H1 (cell line): ENCODE measurements at regions not wholly inside any gene's neighbourhood (a gene's known extent, or its start where the extent isn't known, plus 50 kb on each side); places are given as distances from the start of the nearest gene placed in this dataset.

ENCODE experiments used
- CTCF ChIA-PET: fragments of 300-600 bp; sonication (Branson Sonifier 250); formaldehyde crosslinking; loops from one replicate; lab custom pipeline; 2021; ENCODE audit not compliant: partially characterized antibody; lab: Charles Lee
- POLR2A ChIA-PET: fragments of 300-600 bp; sonication (Branson Sonifier 250); formaldehyde crosslinking; loops from one replicate; lab custom pipeline; 2021; ENCODE audit warnings: inconsistent platforms; ENCODE audit not compliant: partially characterized antibody; lab: Charles Lee
- DNase-seq, 2 experiments: peaks; one replicate each; pipeline versions ENCODE4 v3.0.0 to v3.0.0-alpha.2; 2010 to 2022; ENCODE audit warnings: low spot score in 2 of 2, low read depth in 1 of 2, mixed read lengths in 1 of 2
- FAIRE-seq: peaks from 2 replicates; lab custom pipeline; 2011; peaks lifted over from hg19 to GRCh38; lab: Jason Lieb, UNC
- H2AFZ ChIP-seq: 2 replicates; pipeline ENCODE4 v1.8.1; 2012; ENCODE audit warnings: low read length, inconsistent platforms
- H2AK5ac ChIP-seq: 2 replicates; pipeline ENCODE4 v1.6.1; 2013; ENCODE audit warnings: low read depth, low read length
- H2BK120ac ChIP-seq: replicated peaks from 2 replicates; pipeline ENCODE3; 2013; ENCODE audit warnings: low read depth, low read length, inconsistent platforms
- H2BK12ac ChIP-seq: 2 replicates; pipeline ENCODE4 v1.6.1; 2013; ENCODE audit warnings: low read depth, low read length
- H2BK15ac ChIP-seq: 2 replicates; pipeline ENCODE4 v1.6.1; 2013; ENCODE audit warnings: low read length
- H2BK20ac ChIP-seq: 2 replicates; pipeline ENCODE4 v1.6.1; 2013; ENCODE audit warnings: low read length
- H2BK5ac ChIP-seq: 2 replicates; pipeline ENCODE4 v1.6.1; 2013; ENCODE audit warnings: low read depth, low read length
- H3K14ac ChIP-seq: 2 replicates; pipeline ENCODE4 v1.6.1; 2013; ENCODE audit warnings: inconsistent platforms; ENCODE audit not compliant: insufficient read length
- H3K18ac ChIP-seq: 2 replicates; pipeline ENCODE4 v1.6.1; 2013; ENCODE audit warnings: low read length; ENCODE audit errors: extremely low read depth
- H3K23ac ChIP-seq: 2 replicates; pipeline ENCODE4 v1.6.1; 2013; ENCODE audit warnings: inconsistent platforms; ENCODE audit not compliant: insufficient read length
- H3K23me2 ChIP-seq: 2 replicates; pipeline ENCODE4 v1.6.1; 2013; ENCODE audit warnings: low read depth, low read length
- H3K27ac ChIP-seq: 2 replicates; pipeline ENCODE4 v1.6.1; 2011; ENCODE audit warnings: low read depth, low read length, inconsistent platforms
- H3K27me3 ChIP-seq, 4 experiments: replicated peaks in 1 of 4; 1 replicate in 1 of 4; 2 replicates in 3 of 4; pipeline versions ENCODE4 v1.6.1 to v1.8.1; 2011 to 2013; ENCODE audit warnings: low read length in 3 of 4, mild to moderate bottlenecking in 3 of 4, inconsistent platforms in 2 of 4, mixed read lengths in 2 of 4, moderate library complexity in 1 of 4; ENCODE audit not compliant: control insufficient read depth in 3 of 4, insufficient read depth in 3 of 4; ENCODE audit errors: extremely low read depth in 1 of 4
- H3K36me3 ChIP-seq, 4 experiments: 2 replicates each; pipeline versions ENCODE4 v1.6.1 to v1.8.1; 2011 to 2013; ENCODE audit warnings: mild to moderate bottlenecking in 4 of 4, low read length in 3 of 4, moderate library complexity in 2 of 4, control low read depth in 1 of 4, inconsistent platforms in 1 of 4; ENCODE audit not compliant: insufficient read depth in 4 of 4, control insufficient read depth in 2 of 4
- H3K4ac ChIP-seq: replicated peaks from 2 replicates; pipeline ENCODE3; 2013; ENCODE audit warnings: low read length, low read depth, mixed read lengths, inconsistent platforms; ENCODE audit not compliant: insufficient read length
- H3K4me1 ChIP-seq, 4 experiments: replicated peaks in 1 of 4; 1 replicate in 1 of 4; 2 replicates in 3 of 4; pipeline versions ENCODE4 v1.6.1 to v1.8.1; 2011 to 2013; ENCODE audit warnings: low read length in 3 of 4, inconsistent platforms in 2 of 4, mixed read lengths in 1 of 4; ENCODE audit not compliant: insufficient read depth in 4 of 4, control insufficient read depth in 3 of 4
- H3K4me2 ChIP-seq, 2 experiments: 2 replicates each; pipeline versions ENCODE4 v1.6.1 to v1.8.1; 2011 to 2013; ENCODE audit warnings: low read depth in 2 of 2, low read length in 2 of 2, control low read depth in 1 of 2, inconsistent platforms in 1 of 2, mild to moderate bottlenecking in 1 of 2; ENCODE audit not compliant: insufficient read depth in 1 of 2
- H3K4me3 ChIP-seq, 4 experiments: fragments of 200-600, 300-600 bp in 1 of 4; sonication (generic), shearing (Covaris generic), sonication (Bioruptor Twin) in 1 of 4; 2 replicates each; pipeline versions ENCODE4 v1.5.1 to v1.8.1; 2011 to 2016; ENCODE audit warnings: low read length in 4 of 4, low read depth in 3 of 4, control low read depth in 2 of 4, inconsistent platforms in 2 of 4, mild to moderate bottlenecking in 2 of 4, mixed read lengths in 1 of 4, moderate library complexity in 1 of 4; ENCODE audit not compliant: insufficient read depth in 2 of 4; ENCODE audit errors: extremely low read depth in 1 of 4
- H3K56ac ChIP-seq: replicated peaks from 2 replicates; pipeline ENCODE3; 2013; ENCODE audit warnings: low read depth, mild to moderate bottlenecking, mixed read lengths, low read length, inconsistent platforms; ENCODE audit not compliant: insufficient read length
- H3K79me1 ChIP-seq: 2 replicates; pipeline ENCODE4 v1.6.1; 2013; ENCODE audit warnings: low read depth, low read length, control low read depth
- H3K79me2 ChIP-seq, 2 experiments: 2 replicates each; pipeline versions ENCODE4 v1.6.1 to v1.8.1; 2012 to 2013; ENCODE audit warnings: low read length in 2 of 2, mild to moderate bottlenecking in 2 of 2, inconsistent platforms in 1 of 2; ENCODE audit not compliant: insufficient read depth in 2 of 2, control insufficient read depth in 1 of 2
- H3K9ac ChIP-seq, 4 experiments: replicated peaks in 1 of 4; 1 replicate in 1 of 4; 2 replicates in 3 of 4; pipeline versions ENCODE4 v1.6.1 to v1.8.1; 2011 to 2013; ENCODE audit warnings: low read depth in 3 of 4, low read length in 3 of 4, control low read depth in 2 of 4, mild to moderate bottlenecking in 2 of 4, moderate library complexity in 2 of 4, inconsistent platforms in 1 of 4; ENCODE audit errors: extremely low read depth in 1 of 4
- H3K9me3 ChIP-seq, 2 experiments: 2 replicates each; pipeline versions ENCODE4 v1.6.1 to v1.8.1; 2012 to 2013; ENCODE audit warnings: mild to moderate bottlenecking in 2 of 2, moderate library complexity in 2 of 2, control low read depth in 1 of 2, inconsistent platforms in 1 of 2, low read depth in 1 of 2, low read length in 1 of 2, mixed read lengths in 1 of 2; ENCODE audit not compliant: insufficient read depth in 2 of 2
- H4K20me1 ChIP-seq, 2 experiments: replicated peaks in 1 of 2; 2 replicates each; pipeline versions ENCODE3 to v1.8.1; 2011 to 2013; ENCODE audit warnings: inconsistent platforms in 2 of 2, low read length in 2 of 2, mild to moderate bottlenecking in 1 of 2; ENCODE audit not compliant: insufficient read depth in 2 of 2, control insufficient read depth in 1 of 2
- H4K5ac ChIP-seq: 2 replicates; pipeline ENCODE4 v1.6.1; 2013; ENCODE audit warnings: low read length, low read depth, mixed read lengths, inconsistent platforms; ENCODE audit not compliant: insufficient read length
- H4K8ac ChIP-seq: 2 replicates; pipeline ENCODE4 v1.8.0; 2013; ENCODE audit warnings: mild to moderate bottlenecking, moderate library complexity, low read length, inconsistent platforms; ENCODE audit not compliant: insufficient read depth; ENCODE audit errors: extremely low read depth
- H4K91ac ChIP-seq: replicated peaks from 2 replicates; pipeline ENCODE3; 2013; ENCODE audit warnings: low read length, mixed read lengths, inconsistent platforms; ENCODE audit not compliant: insufficient read length
- ASH2L ChIP-seq: fragments of 200-600, 300-600 bp; sonication (generic); IDR thresholded peaks from one replicate; pipeline ENCODE4 v1.7.1; 2017; ENCODE audit warnings: low read length
- BACH1 ChIP-seq: IDR thresholded peaks from 2 replicates; pipeline ENCODE4 v1.6.1; 2012; ENCODE audit warnings: low read length, improper control_type of control experiment
- JUND ChIP-seq: IDR thresholded peaks from 2 replicates; pipeline ENCODE4 v1.6.1; 2011; ENCODE audit warnings: mild to moderate bottlenecking, improper control_type of control experiment, low read length
- RNF2 ChIP-seq: fragments of 200-900, 300-1000 bp; sonication (generic); IDR thresholded peaks from 2 replicates; pipeline ENCODE4 v1.7.1; 2016; ENCODE audit warnings: borderline replicate concordance, low read depth, mild to moderate bottlenecking, antibody characterized with exemption, low read length; ENCODE audit not compliant: poor library complexity, severe bottlenecking; ENCODE audit errors: missing control alignments
- SIN3A ChIP-seq, 2 experiments: IDR thresholded peaks in 1 of 2; conservative IDR thresholded peaks in 1 of 2; 2 replicates each; pipeline ENCODE4 v1.6.1; 2011 to 2012; ENCODE audit warnings: low read length in 2 of 2, improper control_type of control experiment in 1 of 2, low read depth in 1 of 2, mild to moderate bottlenecking in 1 of 2
- SP2 ChIP-seq: IDR thresholded peaks from 2 replicates; pipeline ENCODE4 v1.6.1; 2012; ENCODE audit warnings: mild to moderate bottlenecking, low read length, inconsistent platforms
- TBP ChIP-seq: IDR thresholded peaks from 2 replicates; pipeline ENCODE4 v1.6.1; 2011; ENCODE audit warnings: low read depth, low read length, improper control_type of control experiment
- WGBS, 2 experiments: shearing (Covaris generic) in 1 of 2; methylation state at CpG; one replicate each; pipeline versions ENCODE4 v1.1.6 to v1.1.7; 2013 to 2015; ENCODE audit warnings: low lambda C conversion rate in 2 of 2, mixed read lengths in 2 of 2, inconsistent platforms in 1 of 2, low coverage in 1 of 2, missing lambda C conversion rate in 1 of 2; ENCODE audit not compliant: insufficient replicate concordance in 2 of 2, insufficient coverage in 1 of 2, insufficient read length in 1 of 2; ENCODE audit errors: extremely low coverage in 1 of 2, missing lambda C conversion rate in 1 of 2; 5-methylcytosine and 5-hydroxymethylcytosine counted together
- TF ChIP-seq, protein P1 (sequence below): IDR thresholded peaks from 2 replicates; pipeline ENCODE4 v1.6.1; 2012; ENCODE audit warnings: low read length, inconsistent platforms

DNA sequence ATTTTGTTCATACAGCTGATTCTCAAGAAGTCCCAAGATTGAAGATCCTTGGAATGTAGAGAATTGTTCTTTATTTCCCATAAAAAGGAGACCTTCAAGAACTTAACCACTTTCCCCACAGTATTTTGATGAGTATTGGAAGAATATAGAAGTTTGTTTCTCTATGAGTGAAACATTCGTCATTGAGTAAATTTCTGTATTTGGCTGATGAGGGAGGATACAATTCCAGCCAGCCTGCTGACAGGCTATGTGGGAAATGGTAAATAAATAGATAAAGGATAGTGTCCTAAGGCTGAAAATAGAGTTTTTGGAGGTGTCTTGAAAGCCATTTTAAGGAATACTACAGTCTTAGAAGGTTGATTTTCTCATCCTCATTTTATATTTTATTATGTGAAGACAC is 1076.1 kb downstream of the ROBO2 start:
- H3K4me2 ChIP-seq: no peak overlapping the region
- H3K9me3 ChIP-seq: no peaks in the 10 kb centered on the region
- H2AFZ ChIP-seq: no peak overlapping the region
- H3K36me3 ChIP-seq: no peaks in the 10 kb centered on the region
- no peak overlapping the region for H3K14ac ChIP-seq
- ChIA-PET CTCF (interaction anchor here (0.5 to 1.2 kb wide), 2 partner anchors 15 to 242 kb away, joined by 3 read pairs; no protein-coding TSS in a partner anchor), POLR2A (no interaction called here)
- H2BK15ac ChIP-seq: no peak overlapping the region
- no peak overlapping the region for H2BK20ac ChIP-seq
- H3K79me1 ChIP-seq: no peaks in the 10 kb centered on the region
- H3K27me3 ChIP-seq: no peaks in the 10 kb centered on the region
- H4K20me1 ChIP-seq: no peaks in the 10 kb centered on the region
- H2AK5ac ChIP-seq: no peak overlapping the region
- no peak overlapping the region for H3K23ac ChIP-seq
- H3K27ac ChIP-seq: no peak overlapping the region
- H3K4me3 ChIP-seq: no peak overlapping the region
- H3K4ac ChIP-seq: no peak overlapping the region
- no peak for DNase-seq
- no peak overlapping the region for H3K56ac ChIP-seq
- no peak overlapping the region for H4K91ac ChIP-seq
- no peak overlapping the region for H2BK5ac ChIP-seq
- WGBS, 2 experiments: 90% methylated on average over 1 of the region's 1 CpG; no CpG with 5 or more reads in 1 of the 2 experiments
- H4K8ac ChIP-seq: no peak overlapping the region
- no peaks in the 10 kb centered on the region for H3K79me2 ChIP-seq
- H3K18ac ChIP-seq: no peak overlapping the region
- H2BK12ac ChIP-seq: no peak overlapping the region
- no peak for FAIRE-seq
- H2BK120ac ChIP-seq: no peak overlapping the region
- no peaks in the 10 kb centered on the region for H3K23me2 ChIP-seq
- no peak overlapping the region for H4K5ac ChIP-seq
- H3K4me1 ChIP-seq: 0 out of 7 replicates have a peak, but pooled peaks cover 0 to 7% (median 0%) of the 10 kb centered on the region in 4 experiments
- no peak overlapping the region for H3K9ac ChIP-seq
- TF ChIP-seq SIN3A (conservative IDR thresholded peaks at IDR 0.05 in 1 of 2, IDR thresholded peaks at IDR 0.05 in 1 of 2; ENCODE audit: low read depth in 1 of 2, low read length in 2 of 2) (no peak), TBP (no peak), SP2 (no peak), RNF2 (no peak), ASH2L (no peak), JUND (no peak), BACH1 (no peak)
- TF ChIP-seq, protein P1, sequence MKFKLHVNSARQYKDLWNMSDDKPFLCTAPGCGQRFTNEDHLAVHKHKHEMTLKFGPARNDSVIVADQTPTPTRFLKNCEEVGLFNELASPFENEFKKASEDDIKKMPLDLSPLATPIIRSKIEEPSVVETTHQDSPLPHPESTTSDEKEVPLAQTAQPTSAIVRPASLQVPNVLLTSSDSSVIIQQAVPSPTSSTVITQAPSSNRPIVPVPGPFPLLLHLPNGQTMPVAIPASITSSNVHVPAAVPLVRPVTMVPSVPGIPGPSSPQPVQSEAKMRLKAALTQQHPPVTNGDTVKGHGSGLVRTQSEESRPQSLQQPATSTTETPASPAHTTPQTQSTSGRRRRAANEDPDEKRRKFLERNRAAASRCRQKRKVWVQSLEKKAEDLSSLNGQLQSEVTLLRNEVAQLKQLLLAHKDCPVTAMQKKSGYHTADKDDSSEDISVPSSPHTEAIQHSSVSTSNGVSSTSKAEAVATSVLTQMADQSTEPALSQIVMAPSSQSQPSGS: no peak
